Endothelial cell of umbilical vein (primary cell): ENCODE measurements at regions not wholly inside any gene's neighbourhood (a gene's known extent, or its start where the extent isn't known, plus 50 kb on each side); places are given as distances from the start of the nearest gene placed in this dataset.

ENCODE experiments used
- BruUV-seq: library from RNA; stranded (reverse); fragments of 400-500 nt; replicated peaks from 2 replicates; lab custom pipeline; 2021; lab: Mats Ljungman, UMichigan
- CTCF ChIA-PET: fragments of 300-600, 350-600 bp; sonication (Branson Sonifier 250); formaldehyde crosslinking; loops from one replicate; lab custom pipeline; 2021; ENCODE audit warnings: antibody characterized with exemption, inconsistent platforms; lab: Charles Lee
- POLR2A ChIA-PET: fragments of 300-600, 350-600 bp; sonication (Branson Sonifier 250); formaldehyde crosslinking; loops from one replicate; lab custom pipeline; 2021; ENCODE audit warnings: antibody characterized with exemption, inconsistent platforms; lab: Charles Lee
- DNase-seq: peaks from one replicate; pipeline ENCODE4 v3.0.0-alpha.2; 2011; ENCODE audit warnings: low read depth, low spot score
- FAIRE-seq: peaks from 2 replicates; lab custom pipeline; 2011; peaks lifted over from hg19 to GRCh38; lab: Jason Lieb, UNC
- H2AFZ ChIP-seq: 2 replicates; pipeline ENCODE4 v1.6.0; 2012; ENCODE audit warnings: low read depth, low read length, control low read depth, inconsistent platforms
- H3K27ac ChIP-seq: 2 replicates; pipeline ENCODE4 v1.5.1; 2011; ENCODE audit warnings: low read depth, mild to moderate bottlenecking, control low read depth, low read length, moderate library complexity; ENCODE audit not compliant: insufficient read depth
- H3K27me3 ChIP-seq, 2 experiments: 2 replicates each; pipeline versions ENCODE4 v1.6.0 to v1.6.1; 2011; ENCODE audit warnings: low read length in 2 of 2, mixed read lengths in 1 of 2; ENCODE audit not compliant: control insufficient read depth in 2 of 2, insufficient read depth in 2 of 2
- H3K36me3 ChIP-seq, 2 experiments: 2 replicates in 1 of 2; 3 replicates in 1 of 2; pipeline ENCODE4 v1.5.1; 2011; ENCODE audit warnings: low read length in 2 of 2, mild to moderate bottlenecking in 1 of 2, moderate library complexity in 1 of 2; ENCODE audit not compliant: control insufficient read depth in 2 of 2, insufficient read depth in 2 of 2; ENCODE audit errors: extremely low read depth in 1 of 2
- H3K4me1 ChIP-seq: 3 replicates; pipeline ENCODE4 v1.5.1; 2011; ENCODE audit warnings: mild to moderate bottlenecking, low read length; ENCODE audit not compliant: control insufficient read depth, insufficient read depth; ENCODE audit errors: extremely low read depth
- H3K4me2 ChIP-seq: 2 replicates; pipeline ENCODE4 v1.6.1; 2011; ENCODE audit warnings: low read length, control low read depth, mixed read lengths; ENCODE audit not compliant: insufficient read depth
- H3K4me3 ChIP-seq, 3 experiments: fragments of 200-600 bp in 1 of 3; sonication (generic), shearing (Covaris generic) in 1 of 3; replicated peaks in 1 of 3; 2 replicates each; pipeline ENCODE4 v1.5.1; 2011 to 2016; ENCODE audit warnings: control low read depth in 3 of 3, low read length in 3 of 3, mild to moderate bottlenecking in 2 of 3, inconsistent platforms in 1 of 3, low read depth in 1 of 3, moderate library complexity in 1 of 3; ENCODE audit not compliant: insufficient read depth in 1 of 3
- H3K79me2 ChIP-seq: 2 replicates; pipeline ENCODE4 v1.6.0; 2012; ENCODE audit warnings: low read length, inconsistent platforms; ENCODE audit not compliant: control insufficient read depth, insufficient read depth
- H3K9ac ChIP-seq: replicated peaks from 2 replicates; pipeline ENCODE3; 2011; ENCODE audit warnings: low read length, control low read depth; ENCODE audit not compliant: insufficient read depth; ENCODE audit errors: extremely low read depth
- H3K9me1 ChIP-seq: replicated peaks from 3 replicates; pipeline ENCODE4 v1.6.0; 2011; ENCODE audit warnings: mild to moderate bottlenecking, low read length; ENCODE audit not compliant: control insufficient read depth, insufficient read depth; ENCODE audit errors: extremely low read depth
- H3K9me3 ChIP-seq: replicated peaks from 2 replicates; pipeline ENCODE4 v1.5.1; 2012; ENCODE audit warnings: low read length, inconsistent platforms; ENCODE audit not compliant: control insufficient read depth, insufficient read depth
- H4K20me1 ChIP-seq: replicated peaks from 2 replicates; pipeline ENCODE3; 2011; ENCODE audit warnings: mild to moderate bottlenecking, low read length; ENCODE audit not compliant: control insufficient read depth, insufficient read depth; ENCODE audit errors: extremely low read depth
- CTCF ChIP-seq, 2 donors: IDR thresholded peaks; 1 replicate in 1 of 2; 2 replicates in 1 of 2; pipeline ENCODE4 v1.5.1; 2011; ENCODE audit warnings: low read length in 2 of 2, mild to moderate bottlenecking in 2 of 2, moderate library complexity in 2 of 2, control low read depth in 1 of 2, inconsistent platforms in 1 of 2, low read depth in 1 of 2; ENCODE audit not compliant: insufficient read depth in 1 of 2; ENCODE audit errors: extremely low read depth in 1 of 2
- EZH2 ChIP-seq: IDR thresholded peaks from 2 replicates; pipeline ENCODE4 v1.6.1; 2012; ENCODE audit warnings: borderline replicate concordance, low read depth, mild to moderate bottlenecking, moderate library complexity, low read length, inconsistent platforms; ENCODE audit not compliant: severe bottlenecking
- FOS ChIP-seq: IDR thresholded peaks from 2 replicates; pipeline ENCODE4 v1.6.1; 2011; ENCODE audit warnings: mild to moderate bottlenecking, low read length, moderate library complexity, borderline replicate concordance; ENCODE audit not compliant: insufficient read depth
- GATA2 ChIP-seq: IDR thresholded peaks from 2 replicates; pipeline ENCODE4 v1.7.0; 2011; ENCODE audit warnings: low read depth, mild to moderate bottlenecking, moderate library complexity, mixed read lengths, low read length; ENCODE audit not compliant: insufficient read length, insufficient read depth
- JUN ChIP-seq: IDR thresholded peaks from 2 replicates; pipeline ENCODE4 v1.6.1; 2011; ENCODE audit warnings: borderline replicate concordance, low read depth; ENCODE audit not compliant: insufficient read length, insufficient read depth
- MAX ChIP-seq: IDR thresholded peaks from 2 replicates; pipeline ENCODE4 v1.6.1; 2011; ENCODE audit not compliant: insufficient read depth, insufficient read length
- MYC ChIP-seq: IDR thresholded peaks from one replicate; pipeline ENCODE4 v1.6.1; 2011; ENCODE audit warnings: mild to moderate bottlenecking, low read depth, low read length
- POLR2A ChIP-seq: IDR thresholded peaks from 2 replicates; pipeline ENCODE4 v1.6.1; 2012; ENCODE audit warnings: low read depth, mild to moderate bottlenecking, control low read depth, low read length
- POLR2AphosphoS5 ChIP-seq: IDR thresholded peaks from 2 replicates; pipeline ENCODE4 v1.6.1; 2012; ENCODE audit warnings: low read depth, mild to moderate bottlenecking, control low read depth, low read length, moderate library complexity; ENCODE audit not compliant: insufficient read depth
- dilution Hi-C: fragments of 300-500 bp; cut with MboI; formaldehyde crosslinking; loops from one replicate; pipeline ENCODE4 v1.15.0; 2019; ENCODE audit warnings: low sequenced_read_pairs; ENCODE audit not compliant: extremely low pct_ligation_motif_present
- intact Hi-C: fragments of 100-400 bp; cut with micrococcal nuclease; formaldehyde crosslinking; loops from one replicate; pipeline ENCODE4 v1.10.0; 2022

GRCh38 chr2:65647249-65647842 lies 214.9 kb upstream of the SPRED2 start:
- dilution Hi-C loops (no loop called here), intact Hi-C loops (no loop called here)
- H3K27me3 ChIP-seq: peaks cover 0 to 1% of the 10 kb centered on the region in 2 experiments
- CTCF ChIA-PET: no interaction called here
- H3K4me2 ChIP-seq: no peak overlapping the region
- H3K36me3 ChIP-seq: no peaks in the 10 kb centered on the region
- H4K20me1 ChIP-seq: no peaks in the 10 kb centered on the region
- BruUV-seq: no TSS peak
- no peaks in the 10 kb centered on the region for H3K4me1 ChIP-seq
- no peak overlapping the region for H3K9ac ChIP-seq
- no peak overlapping the region for H3K27ac ChIP-seq
- FAIRE-seq: no peak
- no peaks in the 10 kb centered on the region for H3K79me2 ChIP-seq
- no peak for DNase-seq
- no peak overlapping the region for H3K4me3 ChIP-seq
- POLR2A ChIA-PET: no interaction called here
- TF ChIP-seq MYC: no peak
- TF ChIP-seq POLR2AphosphoS5: no peak
- TF ChIP-seq FOS: no peak
- TF ChIP-seq JUN: no peak
- no peak for TF ChIP-seq CTCF (IDR thresholded peaks at IDR 0.05; ENCODE audit: extremely low read depth in 1 of 2, insufficient read depth in 1 of 2, low read depth in 1 of 2, low read length in 2 of 2)
- no peak for TF ChIP-seq MAX
- no peak for TF ChIP-seq GATA2
- no peak for TF ChIP-seq EZH2
- no peak for TF ChIP-seq POLR2A
- H2AFZ ChIP-seq: no peak overlapping the region
- H3K9me3 ChIP-seq: no peaks in the 10 kb centered on the region
- H3K9me1 ChIP-seq: no peaks in the 10 kb centered on the region
